ENCODE measurements at regions not wholly inside any gene's neighbourhood (a gene's known extent, or its start where the extent isn't known, plus 50 kb on each side); places are given as distances from the start of the nearest gene placed in this dataset.
A peak's percentile ranks its signal among the peaks of the same experiment; 100 is the strongest.
"Not testable (repeated sequence)": the region's sequence is repeated elsewhere in the genome, so short reads cannot be mapped to it uniquely, and the experiment has no call there.

GRCh38 chr17:53316988-53317387 lies 505.7 kb upstream of the KIF2B start:
- DNase-seq: no peak

- no peak for DNase-seq
Observed at GRCh38 chr17:53316073-53316472, 506.7 kb upstream of the KIF2B start.

- DNase-seq: no peak
Observed at GRCh38 chr17:53314521-53314920, 508.2 kb upstream of the KIF2B start.

- no peak for DNase-seq
Observed at GRCh38 chr17:53313746-53314145, 509.0 kb upstream of the KIF2B start.

GRCh38 chr17:53278466-53278865 lies 544.3 kb upstream of the KIF2B start:
- no peak for DNase-seq

- DNase-seq: no peak
Observed at GRCh38 chr17:53273126-53273525, 549.6 kb upstream of the KIF2B start.

- DNase-seq: no peak
Observed at GRCh38 chr17:53270936-53271335, 551.8 kb upstream of the KIF2B start.

GRCh38 chr17:53264730-53265129 lies 558.0 kb upstream of the KIF2B start:
- no peak for DNase-seq

GRCh38 chr17:53253956-53254597 lies 568.6 kb upstream of the KIF2B start:
- no peak for DNase-seq

GRCh38 chr17:53249036-53249435 lies 573.7 kb upstream of the KIF2B start:
- no peak for DNase-seq

- DNase-seq: no peak
Observed at GRCh38 chr17:53234138-53234537, 588.6 kb upstream of the KIF2B start.

- no peak for DNase-seq
Observed at GRCh38 chr17:53227514-53227913, 595.2 kb upstream of the KIF2B start.

- no peak for DNase-seq
Observed at GRCh38 chr17:53227111-53227510, 595.6 kb upstream of the KIF2B start.

- no peak for DNase-seq
Observed at GRCh38 chr17:53219821-53220220, 602.9 kb upstream of the KIF2B start.

GRCh38 chr17:53218723-53219122 lies 604.0 kb upstream of the KIF2B start:
- DNase-seq: no peak

GRCh38 chr17:53217311-53217710 lies 605.4 kb upstream of the KIF2B start:
- no peak for DNase-seq

GRCh38 chr17:53208935-53209334 lies 613.8 kb upstream of the KIF2B start:
- DNase-seq: not testable (repeated sequence)

- DNase-seq: no peak
Observed at GRCh38 chr17:53193044-53193443, 629.7 kb upstream of the KIF2B start.

GRCh38 chr17:53191878-53192277 lies 630.8 kb upstream of the KIF2B start:
- DNase-seq: peak; percentile 9 to 13

- DNase-seq: no peak
Observed at GRCh38 chr17:53186001-53186400, 636.7 kb upstream of the KIF2B start.

GRCh38 chr17:53176629-53177028 lies 646.1 kb upstream of the KIF2B start:
- DNase-seq: no peak

GRCh38 chr17:53168413-53168812 lies 654.3 kb upstream of the KIF2B start:
- DNase-seq: no peak

- DNase-seq: no peak
Observed at GRCh38 chr17:53166731-53167130, 656.0 kb upstream of the KIF2B start.

GRCh38 chr17:53150101-53150698 lies 672.5 kb upstream of the KIF2B start:
- DNase-seq: peak; percentile 3 to 19

- no peak for DNase-seq
Observed at GRCh38 chr17:53149316-53149715, 673.4 kb upstream of the KIF2B start.

Measured in AML-193 (cell line).